ENCODE measurements at regions not wholly inside any gene's neighbourhood (a gene's known extent, or its start where the extent isn't known, plus 50 kb on each side); places are given as distances from the start of the nearest gene placed in this dataset.

DNA sequence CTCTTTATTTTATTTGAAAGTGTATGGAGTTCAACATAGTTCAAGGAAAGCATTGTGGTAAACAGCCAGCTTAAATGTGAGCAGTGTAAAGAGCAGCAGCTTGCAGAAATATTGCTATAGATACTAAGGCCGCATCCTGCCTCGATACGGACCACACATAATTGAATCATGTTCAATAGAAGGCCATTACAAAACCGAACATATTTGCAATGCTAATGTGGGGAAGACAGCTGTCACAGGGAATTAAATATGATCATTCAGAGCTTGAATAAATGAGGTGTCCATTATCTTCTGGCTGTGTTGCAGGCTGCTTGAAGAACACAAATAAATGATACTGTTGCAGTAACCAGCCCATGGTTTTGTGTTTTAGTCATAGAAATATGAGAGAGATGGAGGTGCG lies 173.2 kb downstream of the BRMS1L start:
- TF ChIP-seq CTCF (IDR thresholded peaks at IDR 0.05) = no peak
- TF ChIP-seq ZFX (IDR thresholded peaks at IDR 0.05; ENCODE audit: borderline replicate concordance) = no peak

Data from 22Rv1 (cell line).